NCI-H1417 (cell line): ENCODE measurements at regions not wholly inside any gene's neighbourhood (a gene's known extent, or its start where the extent isn't known, plus 50 kb on each side); places are given as distances from the start of the nearest gene placed in this dataset.
"Not testable (repeated sequence)": the region's sequence is repeated elsewhere in the genome, so short reads cannot be mapped to it uniquely, and the experiment has no call there.

Experiments used
- DNase-seq, 3 experiments: peaks; one replicate each; lab custom pipeline; 2025; lab: John Stamatoyannopoulos, UW

- DNase-seq: no peak
These were observed 83.2 kb downstream of the PTPRS start for GRCh38 chr19:5257155-5258045.

DNA sequence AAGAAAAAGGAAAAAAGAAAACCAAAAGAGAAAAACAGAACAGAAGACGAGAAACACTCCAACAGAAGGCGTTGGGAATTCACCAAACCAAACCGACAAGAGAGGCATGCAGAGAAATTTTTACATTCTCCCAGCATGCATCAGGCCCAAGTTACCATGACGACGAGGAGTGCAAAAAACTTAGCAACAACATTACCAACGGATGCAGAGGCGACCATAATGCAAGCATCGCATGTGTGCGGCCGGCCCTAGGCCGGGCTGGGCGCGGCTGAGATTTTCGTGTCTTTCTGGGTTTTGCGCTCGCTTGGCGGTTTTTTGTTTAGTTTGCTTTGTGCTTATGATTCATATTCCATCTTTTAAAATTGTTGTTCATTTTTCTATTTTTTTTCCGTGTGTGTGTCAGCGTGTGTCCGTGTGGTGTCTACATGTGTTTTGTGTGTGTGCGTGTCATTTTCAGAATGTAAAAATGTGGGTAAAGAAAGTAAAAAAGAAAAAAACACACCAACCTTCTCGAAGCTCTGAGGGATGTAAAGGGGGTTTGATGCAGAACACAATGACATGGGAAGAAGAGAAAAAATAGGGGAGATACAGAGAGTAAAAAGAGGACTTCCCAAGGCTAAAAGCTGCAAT is 84.9 kb downstream of the PTPRS start:
- no peak for DNase-seq

- DNase-seq: no peak
These were observed 85.7 kb downstream of the PTPRS start for GRCh38 chr19:5254944-5255343.

DNA sequence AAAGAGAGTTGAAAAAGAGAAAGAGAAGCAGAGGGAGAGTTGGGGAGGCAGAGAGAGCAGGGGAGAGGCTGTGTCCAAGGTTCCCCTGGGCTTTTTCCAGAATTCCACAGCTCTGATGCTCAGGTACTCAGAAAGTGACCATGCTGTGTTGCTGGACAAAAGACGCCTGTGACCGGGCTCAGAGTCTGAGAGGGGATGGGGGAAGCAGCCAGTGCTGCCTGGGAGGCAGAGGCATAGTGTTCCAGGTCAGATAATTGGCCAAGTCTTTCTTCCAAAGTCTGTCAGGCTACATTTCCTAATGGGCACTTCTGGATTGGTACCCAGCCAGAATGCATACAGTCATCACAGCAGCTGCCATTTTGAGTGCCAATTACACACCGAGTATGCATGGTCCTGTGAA is 86.1 kb downstream of the PTPRS start:
- DNase-seq: no peak

- no peak for DNase-seq
These were observed 87.1 kb downstream of the PTPRS start for GRCh38 chr19:5253406-5254110.

- no peak for DNase-seq
These were observed 89.2 kb downstream of the PTPRS start for GRCh38 chr19:5251096-5252065.

- DNase-seq: no peak
These were observed 90.4 kb downstream of the PTPRS start for GRCh38 chr19:5250127-5250659.

GRCh38 chr19:5249526-5249925 is 91.1 kb downstream of the PTPRS start:
- DNase-seq: no peak

DNA sequence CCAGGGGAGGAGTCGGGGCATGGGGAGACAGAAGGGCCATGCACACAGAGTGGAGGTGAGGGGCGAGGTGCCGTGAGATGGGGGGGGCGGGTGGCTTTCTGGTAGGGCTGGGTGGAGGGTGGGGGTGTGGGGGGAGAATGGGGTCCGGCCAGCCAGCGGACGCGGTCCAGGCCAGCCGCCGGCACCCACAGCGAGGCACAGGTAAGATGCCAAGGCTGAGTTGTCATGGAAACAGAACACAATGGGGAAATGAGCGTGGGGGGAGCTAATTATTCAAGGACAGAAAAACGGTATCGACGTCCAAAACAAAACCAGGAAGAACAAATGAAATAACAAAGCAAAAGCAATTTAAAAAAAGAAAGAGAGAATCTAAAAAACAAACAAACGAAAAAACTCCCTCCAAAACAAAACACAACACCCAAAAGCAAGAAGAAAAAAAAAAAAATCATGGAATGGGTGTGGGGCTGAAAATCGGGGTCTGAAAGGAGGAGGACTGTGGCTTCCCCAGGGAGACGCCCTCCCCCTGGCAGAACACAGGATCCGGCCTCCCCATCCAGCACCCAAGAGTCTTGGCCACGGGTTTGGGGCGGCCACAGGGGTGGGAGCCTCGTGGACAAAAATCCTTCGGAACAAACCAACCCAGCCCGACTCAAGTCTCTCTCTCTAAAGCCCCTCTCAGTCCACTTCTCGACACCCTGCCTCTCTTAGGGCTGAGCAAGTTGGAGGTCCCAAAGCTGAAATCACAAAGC is 92.5 kb downstream of the PTPRS start:
- no peak for DNase-seq

GRCh38 chr19:5246554-5247155 is 94.0 kb downstream of the PTPRS start:
- DNase-seq: no peak

DNA sequence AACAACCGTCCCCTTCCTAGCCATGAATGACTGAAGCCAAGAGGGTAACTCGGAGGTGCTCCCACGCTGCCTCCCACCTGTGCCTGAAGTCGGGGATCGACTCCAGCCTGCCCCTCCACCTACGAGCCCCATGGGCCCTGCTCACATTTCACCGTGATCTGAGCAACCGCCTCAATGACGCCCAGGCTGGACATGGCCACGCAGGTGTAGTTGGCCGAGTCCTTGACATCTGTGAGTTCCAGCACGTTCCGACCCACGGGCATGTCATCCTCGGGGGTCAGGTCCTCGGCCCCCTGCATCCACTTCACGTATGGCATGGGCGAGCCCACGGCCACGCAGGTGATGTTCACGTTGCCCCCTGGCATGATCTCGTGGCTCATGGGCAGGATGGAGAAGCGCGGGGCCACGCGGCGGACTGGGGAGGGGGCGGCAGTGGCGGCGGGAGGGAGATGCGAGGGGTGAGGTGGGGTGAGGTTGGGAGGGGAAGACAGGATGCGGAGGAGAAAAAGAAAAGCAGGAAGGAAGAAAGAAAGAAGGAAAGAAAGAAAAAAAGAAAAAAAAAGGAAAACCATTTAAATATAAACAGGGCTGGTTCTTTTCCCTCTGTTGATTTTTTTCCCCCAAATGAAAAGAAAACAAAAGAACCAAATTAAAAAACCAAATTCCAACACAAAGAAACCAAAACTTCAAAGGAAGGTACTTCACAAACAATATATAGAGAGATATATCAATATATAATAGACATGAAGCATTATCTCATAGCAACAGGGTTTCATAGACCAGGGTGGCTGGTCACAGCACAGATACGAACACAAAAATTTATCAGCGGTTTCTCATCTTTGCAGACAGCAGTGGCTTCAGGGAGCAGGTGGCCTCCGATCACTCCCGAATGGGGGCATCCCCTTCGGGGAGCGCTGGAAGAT is 94.7 kb downstream of the PTPRS start:
- no peak for DNase-seq

GRCh38 chr19:5244351-5244750 is 96.3 kb downstream of the PTPRS start:
- DNase-seq: no peak

- DNase-seq: no peak
These were observed 96.7 kb downstream of the PTPRS start for GRCh38 chr19:5243878-5244277.

GRCh38 chr19:5241896-5242295 is 98.7 kb downstream of the PTPRS start:
- not testable (repeated sequence) for DNase-seq

- DNase-seq: no peak
These were observed 100.6 kb downstream of the PTPRS start for GRCh38 chr19:5240011-5240410.

DNA sequence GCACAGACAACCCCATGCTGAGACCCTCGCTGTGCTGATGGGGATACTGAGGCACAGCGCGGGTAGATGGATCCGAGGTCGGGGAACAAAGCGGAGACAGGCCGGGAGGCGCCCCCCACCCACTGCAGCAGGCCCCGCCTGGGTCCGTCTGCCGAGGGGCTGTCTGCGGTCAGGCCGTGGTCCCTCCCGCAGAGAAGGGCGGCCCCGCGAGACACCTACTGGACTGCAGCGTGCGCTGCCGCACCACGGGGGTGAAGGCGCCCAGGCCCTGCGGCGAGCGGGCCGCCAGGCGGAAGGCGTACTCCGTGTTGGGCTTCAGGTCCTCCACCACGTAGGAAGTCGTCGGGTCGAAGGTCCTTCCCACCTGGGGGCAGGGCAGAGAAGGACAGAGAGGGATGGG is 101.9 kb downstream of the PTPRS start:
- no peak for DNase-seq

- DNase-seq: no peak
These were observed 102.6 kb downstream of the PTPRS start for GRCh38 chr19:5237939-5238480.

DNA sequence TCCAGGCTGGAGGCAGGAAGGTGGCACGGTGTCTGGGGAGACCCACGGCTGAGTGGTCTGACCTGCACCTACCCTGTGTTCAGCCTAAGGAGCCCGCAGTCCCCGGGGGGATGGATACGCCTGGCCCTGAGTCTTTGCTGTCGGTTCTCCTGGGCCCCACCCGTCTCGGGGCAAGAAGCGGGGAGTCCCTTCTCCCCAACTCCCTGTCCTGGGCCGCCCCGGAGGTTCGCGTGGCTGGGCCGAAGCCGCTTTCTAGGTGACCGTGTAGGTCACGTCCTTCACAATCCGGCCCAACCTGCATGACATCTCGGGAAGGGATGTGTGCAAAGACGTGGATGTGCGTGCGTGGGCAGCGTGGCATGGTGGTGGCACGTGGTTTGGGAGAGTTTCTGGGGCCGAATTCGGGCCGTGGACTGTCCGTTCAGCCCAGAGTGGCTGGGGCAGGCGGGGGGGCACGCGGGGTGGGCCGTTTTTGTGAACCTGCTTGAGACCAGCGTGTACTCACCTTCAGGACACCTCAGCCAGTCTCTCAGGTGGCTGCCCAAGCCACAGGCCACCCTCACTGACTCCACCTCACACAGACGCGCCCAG is 103.3 kb downstream of the PTPRS start:
- DNase-seq: no peak
